ENCODE measurements at regions not wholly inside any gene's neighbourhood (a gene's known extent, or its start where the extent isn't known, plus 50 kb on each side); places are given as distances from the start of the nearest gene placed in this dataset.

- H3K36me3 ChIP-seq = no peaks in the 10 kb centered on the region
- TF ChIP-seq CTCF (IDR thresholded peaks at IDR 0.05) (no peak), EP300 (IDR thresholded peaks at IDR 0.05) (no peak), POLR2AphosphoS5 (IDR thresholded peaks at IDR 0.05) (no peak), POLR2A (IDR thresholded peaks at IDR 0.05) (no peak)
- 91 to 97% methylated on average over 2 of the region's 2 CpGs for WGBS, 2 donors (ENCODE audit: low coverage in 1 of 2)
- no peaks in the 10 kb centered on the region for H3K4me1 ChIP-seq
- H3K9me3 ChIP-seq = no peaks in the 10 kb centered on the region
- H3K4me3 ChIP-seq = no peak overlapping the region
- no peak overlapping the region for H3K27ac ChIP-seq
- H3K27me3 ChIP-seq = no peaks in the 10 kb centered on the region
- no peak for ATAC-seq
Observed at GRCh38 chr2:34423301-34423700, 824.2 kb upstream of the FAM98A start.

- Histone ChIP-seq H3K27ac (no peak overlapping the region), H3K4me1 (no peaks in the 10 kb centered on the region), H3K36me3 (no peaks in the 10 kb centered on the region), H3K4me3 (no peak overlapping the region), H3K9me3 (no peaks in the 10 kb centered on the region), H3K27me3 (no peaks in the 10 kb centered on the region)
- no peak for ATAC-seq
- no peak for TF ChIP-seq CTCF (IDR thresholded peaks at IDR 0.05)
Observed at GRCh38 chr2:34419856-34420255, 820.8 kb upstream of the FAM98A start.

- no peak for ATAC-seq
- no peaks in the 10 kb centered on the region for H3K27me3 ChIP-seq
Observed at GRCh38 chr2:34416856-34417255, 817.8 kb upstream of the FAM98A start.

GRCh38 chr2:34414856-34415255 lies 815.8 kb upstream of the FAM98A start:
- no peaks in the 10 kb centered on the region for H3K27me3 ChIP-seq
- H3K36me3 ChIP-seq = no peaks in the 10 kb centered on the region
- no peak for ATAC-seq
- H3K9me3 ChIP-seq = no peaks in the 10 kb centered on the region
- TF ChIP-seq CTCF (IDR thresholded peaks at IDR 0.05) (no peak), EP300 (IDR thresholded peaks at IDR 0.05) (no peak), POLR2A (IDR thresholded peaks at IDR 0.05) (no peak), POLR2AphosphoS5 (IDR thresholded peaks at IDR 0.05) (no peak)
- no peaks in the 10 kb centered on the region for H3K4me1 ChIP-seq
- H3K4me3 ChIP-seq = no peak overlapping the region
- 75 to 81% methylated on average over 4 of the region's 4 CpGs for WGBS, 2 donors (ENCODE audit: low coverage in 1 of 2)
- no peak overlapping the region for H3K27ac ChIP-seq

More at GRCh38 chr2:34416856-34417255, 817.8 kb upstream of the FAM98A start:
- WGBS, 2 donors (ENCODE audit: low coverage in 1 of 2) = 13 to 24% methylated on average over 2 of the region's 2 CpGs
- Histone ChIP-seq H3K4me1 (no peaks in the 10 kb centered on the region), H3K9me3 (no peaks in the 10 kb centered on the region), H3K4me3 (no peak overlapping the region), H3K27ac (no peak overlapping the region), H3K36me3 (no peaks in the 10 kb centered on the region)
- no peak for TF ChIP-seq CTCF (IDR thresholded peaks at IDR 0.05)
- no peak for TF ChIP-seq POLR2AphosphoS5 (IDR thresholded peaks at IDR 0.05)

GRCh38 chr2:34408100-34408499 lies 809.0 kb upstream of the FAM98A start:
- TF ChIP-seq CTCF (IDR thresholded peaks at IDR 0.05) = no peak
- TF ChIP-seq EP300 (IDR thresholded peaks at IDR 0.05) = no peak
- no peak for TF ChIP-seq POLR2A (IDR thresholded peaks at IDR 0.05)
- no peak for TF ChIP-seq POLR2AphosphoS5 (IDR thresholded peaks at IDR 0.05)
- WGBS, 2 donors (ENCODE audit: low coverage in 1 of 2) = 63 to 73% methylated on average over 4 of the region's 4 CpGs
- H3K36me3 ChIP-seq = no peaks in the 10 kb centered on the region
- H3K4me3 ChIP-seq = no peak overlapping the region
- no peak for ATAC-seq
- H3K27me3 ChIP-seq = no peaks in the 10 kb centered on the region
- no peaks in the 10 kb centered on the region for H3K4me1 ChIP-seq
- H3K9me3 ChIP-seq = no peaks in the 10 kb centered on the region
- H3K27ac ChIP-seq = no peak overlapping the region
